GM12878 (cell line): ENCODE measurements at regions not wholly inside any gene's neighbourhood (a gene's known extent, or its start where the extent isn't known, plus 50 kb on each side); places are given as distances from the start of the nearest gene placed in this dataset.

Experiments
- POLR2A ChIP-seq: IDR thresholded peaks from 2 replicates; pipeline ENCODE4 v1.6.1; 2011; ENCODE audit warnings: low read depth, mild to moderate bottlenecking, low read length
- TCF12 ChIP-seq: IDR thresholded peaks from 2 replicates; pipeline ENCODE4 v1.6.1; 2011; ENCODE audit warnings: low read depth, mild to moderate bottlenecking, low read length
- TF ChIP-seq, protein P1 (sequence below), 3 experiments: IDR thresholded peaks in 2 of 3; conservative IDR thresholded peaks in 1 of 3; 2 replicates each; pipeline ENCODE4 v1.5.1; 2011; ENCODE audit warnings: low read depth in 3 of 3, low read length in 3 of 3, mild to moderate bottlenecking in 3 of 3, control low read depth in 2 of 3, moderate library complexity in 2 of 3, inconsistent platforms in 1 of 3, mixed read lengths in 1 of 3; ENCODE audit not compliant: control insufficient read depth in 2 of 3, insufficient read depth in 1 of 3; ENCODE audit errors: extremely low read depth in 1 of 3

DNA sequence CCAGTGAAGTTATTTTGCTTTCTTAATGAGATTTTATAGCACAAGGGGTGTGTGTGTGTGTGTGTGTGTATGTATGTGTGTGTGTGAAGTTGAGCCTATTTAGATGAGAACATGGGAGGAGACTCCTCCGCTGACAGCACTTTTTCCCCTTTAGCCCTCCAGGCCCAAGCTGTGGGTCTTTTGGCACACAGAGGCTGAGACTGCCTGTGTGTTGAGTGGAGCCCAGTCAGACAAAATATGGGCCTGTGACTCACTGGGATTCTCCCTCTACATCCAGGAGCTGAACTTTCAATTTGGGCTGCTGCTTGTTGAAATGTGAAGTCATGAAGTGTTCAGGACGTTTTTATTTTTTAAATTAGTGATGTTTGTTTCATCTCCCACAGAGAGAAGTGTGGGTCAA lies 108.0 kb downstream of the MFSD1 start:
- TF ChIP-seq, protein P1, sequence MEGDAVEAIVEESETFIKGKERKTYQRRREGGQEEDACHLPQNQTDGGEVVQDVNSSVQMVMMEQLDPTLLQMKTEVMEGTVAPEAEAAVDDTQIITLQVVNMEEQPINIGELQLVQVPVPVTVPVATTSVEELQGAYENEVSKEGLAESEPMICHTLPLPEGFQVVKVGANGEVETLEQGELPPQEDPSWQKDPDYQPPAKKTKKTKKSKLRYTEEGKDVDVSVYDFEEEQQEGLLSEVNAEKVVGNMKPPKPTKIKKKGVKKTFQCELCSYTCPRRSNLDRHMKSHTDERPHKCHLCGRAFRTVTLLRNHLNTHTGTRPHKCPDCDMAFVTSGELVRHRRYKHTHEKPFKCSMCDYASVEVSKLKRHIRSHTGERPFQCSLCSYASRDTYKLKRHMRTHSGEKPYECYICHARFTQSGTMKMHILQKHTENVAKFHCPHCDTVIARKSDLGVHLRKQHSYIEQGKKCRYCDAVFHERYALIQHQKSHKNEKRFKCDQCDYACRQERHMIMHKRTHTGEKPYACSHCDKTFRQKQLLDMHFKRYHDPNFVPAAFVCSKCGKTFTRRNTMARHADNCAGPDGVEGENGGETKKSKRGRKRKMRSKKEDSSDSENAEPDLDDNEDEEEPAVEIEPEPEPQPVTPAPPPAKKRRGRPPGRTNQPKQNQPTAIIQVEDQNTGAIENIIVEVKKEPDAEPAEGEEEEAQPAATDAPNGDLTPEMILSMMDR (IDR thresholded peaks at IDR 0.05 in 2 of 3, conservative IDR thresholded peaks at IDR 0.05 in 1 of 3; ENCODE audit: control insufficient read depth in 2 of 3, extremely low read depth in 1 of 3, insufficient read depth in 1 of 3, low read depth in 3 of 3, low read length in 3 of 3), result no peak
- TF ChIP-seq TCF12, result no peak
- no peak for TF ChIP-seq POLR2A
